ENCODE measurements at regions not wholly inside any gene's neighbourhood (a gene's known extent, or its start where the extent isn't known, plus 50 kb on each side); places are given as distances from the start of the nearest gene placed in this dataset.

- peaks cover 0 to 18% (median 7%) of the 10 kb centered on the region in 11 experiments; a peak in 12 of 22 replicates for H3K9me3 ChIP-seq (replicated peaks in 1 of 11)
- H4K20me1 ChIP-seq: no peaks in the 10 kb centered on the region
- no peak overlapping the region for H3K4me2 ChIP-seq
- H3K4me1 ChIP-seq: no peaks in the 10 kb centered on the region
- H3K4me3 ChIP-seq: no peak overlapping the region
- H3K9ac ChIP-seq: no peak overlapping the region
- H3K27me3 ChIP-seq: no peaks in the 10 kb centered on the region
- TF ChIP-seq Cebpa-rat (IDR thresholded peaks at IDR 0.05): no peak
- H3K27ac ChIP-seq: no peak overlapping the region
- H3K36me3 ChIP-seq: no peaks in the 10 kb centered on the region
These were observed 202.5 kb upstream of the ADRA1B start for GRCh38 chr5:159713773-159714172.

DNA sequence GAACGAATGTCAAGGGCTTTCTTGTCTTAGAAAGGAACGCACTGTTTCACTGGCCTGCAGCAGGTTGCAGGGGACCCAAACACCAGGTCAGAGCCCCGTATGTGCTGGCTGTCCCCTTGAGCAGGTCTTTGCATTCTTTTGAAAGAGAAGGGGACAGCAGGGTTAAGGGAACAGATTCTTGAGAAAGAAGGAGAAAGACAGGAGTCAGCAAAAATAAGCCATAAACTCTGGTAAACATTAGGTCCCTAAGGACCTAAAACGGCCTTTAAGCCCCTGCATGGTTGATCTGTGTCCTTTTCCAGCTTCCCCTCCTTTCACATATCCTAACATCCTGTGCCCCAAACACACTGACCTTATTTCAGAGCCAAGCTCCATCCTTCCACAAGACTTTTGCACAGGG is 190.8 kb upstream of the ADRA1B start:
- no peak overlapping the region for H3K4me3 ChIP-seq

DNA sequence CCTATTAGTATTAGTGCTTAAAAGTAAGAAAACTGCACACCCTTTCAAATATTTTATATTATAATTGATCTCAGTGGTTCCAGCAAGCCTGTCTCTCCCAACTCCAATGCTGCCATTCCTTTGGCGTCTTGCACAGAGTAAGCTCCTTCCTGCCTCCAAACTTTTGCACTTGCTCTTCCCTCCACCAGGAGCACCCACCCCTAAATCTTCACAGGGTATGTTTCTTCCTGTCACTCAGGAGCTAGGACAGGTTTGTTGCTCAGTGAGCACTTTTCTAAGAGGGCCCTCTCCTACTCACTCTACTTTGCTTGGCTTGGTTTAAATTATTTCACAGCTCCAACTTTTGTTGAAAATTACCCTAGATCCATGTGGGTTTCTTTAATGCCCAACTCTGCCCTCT is 189.1 kb upstream of the ADRA1B start:
- Histone ChIP-seq H3K36me3 (no peaks in the 10 kb centered on the region), H3K4me2 (no peak overlapping the region), H4K20me1 (no peaks in the 10 kb centered on the region), H3K9ac (no peak overlapping the region), H3K27ac (no peak overlapping the region), H3K4me3 (no peak overlapping the region), H3K27me3 (no peaks in the 10 kb centered on the region), H3K9me3 (replicated peaks in 1 of 11) (peaks cover 0 to 12% (median 0%) of the 10 kb centered on the region in 11 experiments; a peak in 4 of 22 replicates), H3K4me1 (peaks cover 3 to 32% (median 22%) of the 10 kb centered on the region in 10 experiments; a peak in 19 of 20 replicates)
- TF ChIP-seq Cebpa-rat (IDR thresholded peaks at IDR 0.05): no peak

More for the DNA sequence above, 190.8 kb upstream of the ADRA1B start:
- H3K4me1 ChIP-seq: peaks cover 0 to 18% (median 9%) of the 10 kb centered on the region in 10 experiments; a peak in 14 of 20 replicates
- H3K27me3 ChIP-seq: no peaks in the 10 kb centered on the region
- no peaks in the 10 kb centered on the region for H4K20me1 ChIP-seq
- no peak for TF ChIP-seq Cebpa-rat (IDR thresholded peaks at IDR 0.05)
- peak overlapping the region in 5 of 11 experiments; percentile 1 to 37 (median 10); a peak in 6 of 22 replicates for H3K4me2 ChIP-seq
- no peak overlapping the region for H3K27ac ChIP-seq
- peaks cover 0 to 12% (median 0%) of the 10 kb centered on the region in 11 experiments; a peak in 4 of 22 replicates for H3K9me3 ChIP-seq (replicated peaks in 1 of 11)
- H3K9ac ChIP-seq: no peak overlapping the region
- H3K36me3 ChIP-seq: no peaks in the 10 kb centered on the region

DNA sequence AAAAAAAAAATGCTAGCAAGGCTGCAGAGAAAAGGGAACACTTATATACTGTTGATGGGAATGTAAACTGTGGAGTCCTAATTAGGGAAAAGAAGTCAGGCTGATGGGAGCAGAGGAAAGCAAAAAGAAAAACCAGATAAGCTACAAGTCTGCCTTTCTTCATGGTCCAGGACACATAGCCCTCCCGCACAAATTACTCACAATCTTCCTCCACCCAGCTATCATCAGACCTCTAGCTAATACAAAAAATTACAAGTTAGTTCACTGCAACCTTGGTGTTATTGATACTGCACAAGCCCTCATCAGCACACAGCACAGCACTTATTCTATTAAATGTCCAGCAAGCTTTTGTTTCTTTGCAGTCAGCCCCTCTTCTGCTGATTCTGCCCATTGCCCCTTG is 186.0 kb upstream of the ADRA1B start:
- TF ChIP-seq Cebpa-rat (IDR thresholded peaks at IDR 0.05): no peak
- Histone ChIP-seq H3K4me3 (no peak overlapping the region), H3K9me3 (replicated peaks in 1 of 11) (peaks cover 0 to 12% (median 0%) of the 10 kb centered on the region in 11 experiments; a peak in 4 of 22 replicates), H3K27ac (no peak overlapping the region), H3K4me1 (peaks cover 9 to 52% (median 40%) of the 10 kb centered on the region in 10 experiments), H3K4me2 (peak overlapping the region in 8 of 11 experiments; percentile 8 to 56 (median 40); a peak in 15 of 22 replicates), H3K36me3 (no peaks in the 10 kb centered on the region), H4K20me1 (no peaks in the 10 kb centered on the region), H3K9ac (no peak overlapping the region), H3K27me3 (no peaks in the 10 kb centered on the region)

DNA sequence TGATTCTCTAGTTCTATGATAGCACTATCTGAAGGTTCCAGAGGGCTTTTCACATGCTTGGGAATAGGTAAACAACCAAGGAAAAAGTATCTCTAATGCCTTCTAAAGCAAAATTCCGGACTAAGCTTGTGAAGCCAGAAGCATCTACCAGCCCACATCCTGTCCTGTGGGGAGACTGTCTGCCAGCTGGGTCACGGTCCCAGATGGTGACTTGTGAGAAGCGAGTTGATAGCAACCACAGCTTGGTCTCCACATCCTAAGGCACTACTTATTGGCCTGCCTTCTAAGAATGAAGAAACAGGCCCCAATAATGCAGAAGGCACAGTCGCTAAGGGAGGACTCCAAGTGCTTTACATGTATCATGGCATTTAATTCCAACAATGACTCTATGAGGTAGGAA is 184.1 kb upstream of the ADRA1B start:
- no peak overlapping the region for H3K4me3 ChIP-seq
- no peaks in the 10 kb centered on the region for H3K36me3 ChIP-seq
- no peaks in the 10 kb centered on the region for H4K20me1 ChIP-seq
- no peak overlapping the region for H3K9ac ChIP-seq
- H3K27ac ChIP-seq: peak overlapping the region in 8 of 11 experiments; percentile 0 to 71 (median 48); a peak in 14 of 22 replicates
- H3K27me3 ChIP-seq: no peaks in the 10 kb centered on the region
- peaks cover 0 to 12% (median 0%) of the 10 kb centered on the region in 11 experiments; a peak in 4 of 22 replicates for H3K9me3 ChIP-seq (replicated peaks in 1 of 11)
- H3K4me1 ChIP-seq: peaks cover 9 to 48% (median 38%) of the 10 kb centered on the region in 10 experiments
- H3K4me2 ChIP-seq: peak overlapping the region; percentile 25 to 74 (median 54)
- TF ChIP-seq Cebpa-rat (IDR thresholded peaks at IDR 0.05): no peak

DNA sequence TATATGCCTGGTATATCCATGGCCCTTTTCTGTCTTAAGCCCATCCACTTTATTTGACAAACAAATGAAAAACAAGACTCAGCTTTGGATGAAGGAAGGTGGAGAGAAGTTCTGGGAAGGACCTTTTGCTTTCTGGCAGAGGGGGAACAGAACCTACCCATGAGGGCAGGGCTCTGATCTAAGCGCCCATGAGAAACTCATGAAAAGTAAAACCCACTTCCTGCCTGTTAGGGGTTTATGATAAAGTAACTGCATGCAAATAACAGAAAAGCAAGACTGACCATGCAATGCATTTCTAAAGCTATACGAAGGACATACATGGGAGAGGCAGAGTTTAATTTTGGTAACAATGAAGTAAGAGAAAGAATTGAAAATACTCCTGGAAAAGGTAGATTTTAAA is 181.9 kb upstream of the ADRA1B start:
- no peaks in the 10 kb centered on the region for H3K27me3 ChIP-seq
- H3K4me1 ChIP-seq: peaks cover 9 to 48% (median 38%) of the 10 kb centered on the region in 10 experiments

GRCh38 chr5:159735036-159735435 is 181.2 kb upstream of the ADRA1B start:
- H3K27me3 ChIP-seq: no peaks in the 10 kb centered on the region
- no peak overlapping the region for H3K27ac ChIP-seq
- TF ChIP-seq Cebpa-rat (IDR thresholded peaks at IDR 0.05): no peak
- H3K9me3 ChIP-seq (replicated peaks in 1 of 11): peaks cover 0 to under 1% (median 0%) of the 10 kb centered on the region in 11 experiments; a peak in 5 of 22 replicates
- H3K9ac ChIP-seq: no peak overlapping the region
- H3K36me3 ChIP-seq: no peaks in the 10 kb centered on the region
- no peak overlapping the region for H3K4me3 ChIP-seq
- peaks cover 9 to 41% (median 37%) of the 10 kb centered on the region in 10 experiments for H3K4me1 ChIP-seq
- H3K4me2 ChIP-seq: peak overlapping the region in 5 of 11 experiments; percentile 38 to 57 (median 45); a peak in 6 of 22 replicates
- no peaks in the 10 kb centered on the region for H4K20me1 ChIP-seq

More for the DNA sequence above, 181.9 kb upstream of the ADRA1B start:
- H3K4me3 ChIP-seq: no peak overlapping the region
- no peaks in the 10 kb centered on the region for H4K20me1 ChIP-seq
- no peak for TF ChIP-seq Cebpa-rat (IDR thresholded peaks at IDR 0.05)
- H3K4me2 ChIP-seq: peak overlapping the region; percentile 16 to 57 (median 38); a peak in 21 of 22 replicates
- peaks cover 0 to 4% (median 0%) of the 10 kb centered on the region in 11 experiments; a peak in 2 of 22 replicates for H3K9me3 ChIP-seq (replicated peaks in 1 of 11)
- no peaks in the 10 kb centered on the region for H3K36me3 ChIP-seq
- no peak overlapping the region for H3K9ac ChIP-seq
- H3K27ac ChIP-seq: no peak overlapping the region

DNA sequence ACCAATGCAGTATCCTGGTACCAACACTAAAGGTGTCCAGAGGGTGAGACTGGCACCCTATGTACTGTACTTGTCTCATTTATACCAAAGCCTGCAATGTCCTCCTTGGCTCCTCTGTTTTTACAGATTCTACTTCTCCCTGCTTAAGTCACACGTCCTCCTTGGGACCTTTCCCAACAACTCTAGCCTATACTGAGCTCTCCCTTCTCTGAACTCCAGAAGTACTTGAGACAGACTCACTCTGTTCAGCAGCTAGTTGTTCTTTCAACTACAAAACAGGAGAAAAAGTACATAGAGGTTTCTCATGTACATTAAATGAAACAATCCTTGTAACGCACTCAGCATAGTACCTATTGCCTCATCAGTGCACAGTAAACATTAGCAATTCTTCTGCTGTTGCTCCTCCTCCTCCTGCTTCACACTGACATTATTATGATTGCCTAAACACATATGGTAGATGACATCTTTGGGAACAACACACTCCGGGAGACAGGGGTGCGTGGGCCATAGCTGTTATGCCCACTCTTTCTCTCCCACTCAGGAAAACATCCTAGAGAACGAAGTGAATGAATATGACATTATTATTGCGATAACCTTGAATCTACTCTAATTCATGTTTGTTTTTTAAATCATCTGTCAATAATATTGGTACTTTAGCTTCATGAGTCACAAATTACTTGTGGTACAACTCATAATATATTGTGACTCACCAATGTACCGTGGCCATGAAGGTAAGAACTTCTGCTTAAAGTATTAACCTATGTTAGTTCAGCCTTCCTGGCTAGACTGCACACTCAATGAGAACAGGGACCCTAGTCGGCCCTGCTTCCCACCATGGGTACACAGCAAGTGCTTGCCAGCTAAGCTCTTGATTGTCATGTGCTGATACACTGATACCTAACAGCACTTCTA is 180.3 kb upstream of the ADRA1B start:
- no peak for TF ChIP-seq Cebpa-rat (IDR thresholded peaks at IDR 0.05)
- Histone ChIP-seq H3K4me3 (no peak overlapping the region), H3K27ac (no peak overlapping the region), H3K27me3 (no peaks in the 10 kb centered on the region), H3K9me3 (replicated peaks in 1 of 11) (peaks cover 0 to 8% (median 6%) of the 10 kb centered on the region in 11 experiments; a peak in 12 of 22 replicates), H3K4me2 (no peak overlapping the region), H3K36me3 (no peaks in the 10 kb centered on the region), H3K4me1 (peaks cover 9 to 32% (median 28%) of the 10 kb centered on the region in 10 experiments), H3K9ac (no peak overlapping the region), H4K20me1 (no peaks in the 10 kb centered on the region)

GRCh38 chr5:159736844-159737243 is 179.4 kb upstream of the ADRA1B start:
- TF ChIP-seq Cebpa-rat (IDR thresholded peaks at IDR 0.05): no peak
- H3K4me3 ChIP-seq: no peak overlapping the region
- H3K27ac ChIP-seq: no peak overlapping the region
- no peaks in the 10 kb centered on the region for H3K36me3 ChIP-seq
- H4K20me1 ChIP-seq: no peaks in the 10 kb centered on the region
- no peaks in the 10 kb centered on the region for H3K27me3 ChIP-seq
- peaks cover under 1 to 11% (median 7%) of the 10 kb centered on the region in 11 experiments; a peak in 18 of 22 replicates for H3K9me3 ChIP-seq (replicated peaks in 1 of 11)
- H3K4me1 ChIP-seq: peaks cover 9 to 25% (median 23%) of the 10 kb centered on the region in 10 experiments
- H3K9ac ChIP-seq: no peak overlapping the region
- no peak overlapping the region for H3K4me2 ChIP-seq
